ENCODE measurements at regions not wholly inside any gene's neighbourhood (a gene's known extent, or its start where the extent isn't known, plus 50 kb on each side); places are given as distances from the start of the nearest gene placed in this dataset.

- Mint-ChIP-seq H3K27ac (no peak overlapping the region), H3K9me3 (peaks cover 36% of the 10 kb centered on the region), H3K27me3 (ENCODE audit: low read depth) (no peaks in the 10 kb centered on the region), H3K4me3 (no peak overlapping the region), H3K4me1 (no peaks in the 10 kb centered on the region), H3K36me3 (ENCODE audit: low read depth) (no peaks in the 10 kb centered on the region)
- TF ChIP-seq CTCF (IDR thresholded peaks at IDR 0.05; ENCODE audit: unreplicated experiment in 3 of 3) = no peak
Measured at GRCh38 chr4:189365451-189365850, 575.2 kb upstream of the FRG1 start.

- Mint-ChIP-seq H3K27me3 (ENCODE audit: low read depth) (no peaks in the 10 kb centered on the region), H3K27ac (no peak overlapping the region), H3K9me3 (peaks cover 41% of the 10 kb centered on the region), H3K4me3 (no peak overlapping the region), H3K36me3 (ENCODE audit: low read depth) (no peaks in the 10 kb centered on the region), H3K4me1 (no peaks in the 10 kb centered on the region)
- TF ChIP-seq CTCF (IDR thresholded peaks at IDR 0.05; ENCODE audit: unreplicated experiment in 3 of 3) = no peak
Measured at GRCh38 chr4:189367832-189368231, 572.8 kb upstream of the FRG1 start.

- Mint-ChIP-seq H3K9me3 (peaks cover 57% of the 10 kb centered on the region), H3K27ac (no peak overlapping the region), H3K4me1 (no peaks in the 10 kb centered on the region), H3K36me3 (ENCODE audit: low read depth) (no peaks in the 10 kb centered on the region), H3K4me3 (no peak overlapping the region), H3K27me3 (ENCODE audit: low read depth) (no peaks in the 10 kb centered on the region)
- TF ChIP-seq CTCF (IDR thresholded peaks at IDR 0.05; ENCODE audit: unreplicated experiment in 3 of 3) = no peak
Measured at GRCh38 chr4:189374176-189374575, 566.5 kb upstream of the FRG1 start.

GRCh38 chr4:189376901-189377300 is 563.8 kb upstream of the FRG1 start:
- no peak overlapping the region for H3K4me3 Mint-ChIP-seq
- H3K27me3 Mint-ChIP-seq (ENCODE audit: low read depth) = no peaks in the 10 kb centered on the region
- TF ChIP-seq CTCF (IDR thresholded peaks at IDR 0.05; ENCODE audit: unreplicated experiment in 3 of 3) = no peak
- H3K4me1 Mint-ChIP-seq = no peaks in the 10 kb centered on the region
- no peaks in the 10 kb centered on the region for H3K36me3 Mint-ChIP-seq (ENCODE audit: low read depth)
- peaks cover 50% of the 10 kb centered on the region for H3K9me3 Mint-ChIP-seq
- no peak overlapping the region for H3K27ac Mint-ChIP-seq

GRCh38 chr4:189377569-189377968 is 563.1 kb upstream of the FRG1 start:
- Mint-ChIP-seq H3K9me3 (peaks cover 46% of the 10 kb centered on the region), H3K4me3 (no peak overlapping the region), H3K4me1 (no peaks in the 10 kb centered on the region), H3K27ac (no peak overlapping the region), H3K36me3 (ENCODE audit: low read depth) (no peaks in the 10 kb centered on the region), H3K27me3 (ENCODE audit: low read depth) (no peaks in the 10 kb centered on the region)
- TF ChIP-seq CTCF (IDR thresholded peaks at IDR 0.05; ENCODE audit: unreplicated experiment in 3 of 3) = no peak

- Mint-ChIP-seq H3K9me3 (peaks cover 38% of the 10 kb centered on the region), H3K27ac (no peak overlapping the region), H3K4me3 (no peak overlapping the region), H3K36me3 (ENCODE audit: low read depth) (peaks cover 3% of the 10 kb centered on the region), H3K27me3 (ENCODE audit: low read depth) (no peaks in the 10 kb centered on the region), H3K4me1 (no peaks in the 10 kb centered on the region)
- TF ChIP-seq CTCF (IDR thresholded peaks at IDR 0.05; ENCODE audit: unreplicated experiment in 3 of 3) = no peak
Measured at GRCh38 chr4:189385098-189385497, 555.6 kb upstream of the FRG1 start.

Data from nephron (organoid).